ENCODE measurements at regions not wholly inside any gene's neighbourhood (a gene's known extent, or its start where the extent isn't known, plus 50 kb on each side); places are given as distances from the start of the nearest gene placed in this dataset.

DNA sequence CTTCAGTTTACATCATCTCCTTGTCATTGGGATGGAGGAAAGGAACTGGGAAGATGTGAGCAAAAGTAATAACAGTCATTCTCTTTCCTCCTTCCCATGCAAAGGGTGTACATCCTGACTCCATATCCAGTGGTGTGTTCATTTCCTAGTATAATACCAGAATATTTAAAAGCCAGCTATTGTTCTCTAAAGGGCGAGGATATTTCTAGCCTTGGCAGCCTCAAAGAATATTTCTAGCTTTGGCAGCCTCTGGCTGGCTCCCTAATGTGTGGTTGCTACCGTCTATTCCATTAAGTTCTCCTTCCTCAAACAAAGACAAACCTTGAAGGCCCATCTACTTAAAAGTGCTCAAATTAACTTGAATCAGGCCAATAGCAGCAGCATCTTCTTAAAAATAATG, 114.0 kb downstream of the FAM76B start:
- TF ChIP-seq, protein P1, sequence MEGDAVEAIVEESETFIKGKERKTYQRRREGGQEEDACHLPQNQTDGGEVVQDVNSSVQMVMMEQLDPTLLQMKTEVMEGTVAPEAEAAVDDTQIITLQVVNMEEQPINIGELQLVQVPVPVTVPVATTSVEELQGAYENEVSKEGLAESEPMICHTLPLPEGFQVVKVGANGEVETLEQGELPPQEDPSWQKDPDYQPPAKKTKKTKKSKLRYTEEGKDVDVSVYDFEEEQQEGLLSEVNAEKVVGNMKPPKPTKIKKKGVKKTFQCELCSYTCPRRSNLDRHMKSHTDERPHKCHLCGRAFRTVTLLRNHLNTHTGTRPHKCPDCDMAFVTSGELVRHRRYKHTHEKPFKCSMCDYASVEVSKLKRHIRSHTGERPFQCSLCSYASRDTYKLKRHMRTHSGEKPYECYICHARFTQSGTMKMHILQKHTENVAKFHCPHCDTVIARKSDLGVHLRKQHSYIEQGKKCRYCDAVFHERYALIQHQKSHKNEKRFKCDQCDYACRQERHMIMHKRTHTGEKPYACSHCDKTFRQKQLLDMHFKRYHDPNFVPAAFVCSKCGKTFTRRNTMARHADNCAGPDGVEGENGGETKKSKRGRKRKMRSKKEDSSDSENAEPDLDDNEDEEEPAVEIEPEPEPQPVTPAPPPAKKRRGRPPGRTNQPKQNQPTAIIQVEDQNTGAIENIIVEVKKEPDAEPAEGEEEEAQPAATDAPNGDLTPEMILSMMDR (IDR thresholded peaks at IDR 0.05): no peak
- no peak for TF ChIP-seq EZH2 (IDR thresholded peaks at IDR 0.05; ENCODE audit: borderline replicate concordance, insufficient read depth, low read depth, low read length, poor library complexity, severe bottlenecking)
- POLR2A ChIA-PET: no interaction called here
- CTCF ChIA-PET: no interaction called here
- Mint-ChIP-seq H3K4me3 (no peak overlapping the region), H3K9me3 (ENCODE audit: insufficient read depth) (no peaks in the 10 kb centered on the region), H3K27ac (no peak overlapping the region), H3K27me3 (no peaks in the 10 kb centered on the region), H3K4me1 (peaks cover 3% of the 10 kb centered on the region)
- 100% methylated on average over 1 of the region's 2 CpGs for WGBS (ENCODE audit: insufficient coverage)
- intact Hi-C loops (cut with micrococcal nuclease): no loop called here
- Histone ChIP-seq H3K4me1 (ENCODE audit: control insufficient read depth in 2 of 2, insufficient read depth in 2 of 2, low read length in 2 of 2) (no peaks in the 10 kb centered on the region), H3K9ac (ENCODE audit: low read length) (no peak overlapping the region), H3K4me3 (ENCODE audit: control extremely low read depth in 1 of 5, extremely low read depth in 1 of 5, insufficient read depth in 1 of 5, low read depth in 2 of 5, low read length in 4 of 5) (no peak overlapping the region), H2AFZ (ENCODE audit: insufficient read depth, low read depth, low read length, poor library complexity, severe bottlenecking) (no peak overlapping the region), H3K27me3 (replicated peaks in 1 of 4; ENCODE audit: control extremely low read depth in 1 of 4, control insufficient read depth in 3 of 4, insufficient read depth in 4 of 4, low read length in 3 of 4) (no peaks in the 10 kb centered on the region), H3K9me3 (ENCODE audit: control extremely low read depth in 1 of 3, control insufficient read depth in 2 of 3, insufficient read depth in 1 of 3, low read length in 2 of 3) (no peaks in the 10 kb centered on the region), H3K4me2 (replicated peaks; ENCODE audit: low read depth, low read length, poor library complexity, severe bottlenecking) (no peak overlapping the region), H4K20me1 (ENCODE audit: control insufficient read depth, insufficient read depth, low read length, poor library complexity, severe bottlenecking) (no peaks in the 10 kb centered on the region), H3K27ac (ENCODE audit: low read length in 2 of 2) (no peak overlapping the region), H3K36me3 (replicated peaks in 1 of 2; ENCODE audit: control extremely low read depth in 1 of 2, control insufficient read depth in 1 of 2, extremely low read depth in 1 of 2, insufficient read depth in 2 of 2, low read length in 1 of 2) (no peaks in the 10 kb centered on the region), H3K79me2 (ENCODE audit: control insufficient read depth, insufficient read depth, low read length) (no peaks in the 10 kb centered on the region)
- no peak for ATAC-seq (ENCODE audit: low read depth)
- DNase-seq: no peak

DNA sequence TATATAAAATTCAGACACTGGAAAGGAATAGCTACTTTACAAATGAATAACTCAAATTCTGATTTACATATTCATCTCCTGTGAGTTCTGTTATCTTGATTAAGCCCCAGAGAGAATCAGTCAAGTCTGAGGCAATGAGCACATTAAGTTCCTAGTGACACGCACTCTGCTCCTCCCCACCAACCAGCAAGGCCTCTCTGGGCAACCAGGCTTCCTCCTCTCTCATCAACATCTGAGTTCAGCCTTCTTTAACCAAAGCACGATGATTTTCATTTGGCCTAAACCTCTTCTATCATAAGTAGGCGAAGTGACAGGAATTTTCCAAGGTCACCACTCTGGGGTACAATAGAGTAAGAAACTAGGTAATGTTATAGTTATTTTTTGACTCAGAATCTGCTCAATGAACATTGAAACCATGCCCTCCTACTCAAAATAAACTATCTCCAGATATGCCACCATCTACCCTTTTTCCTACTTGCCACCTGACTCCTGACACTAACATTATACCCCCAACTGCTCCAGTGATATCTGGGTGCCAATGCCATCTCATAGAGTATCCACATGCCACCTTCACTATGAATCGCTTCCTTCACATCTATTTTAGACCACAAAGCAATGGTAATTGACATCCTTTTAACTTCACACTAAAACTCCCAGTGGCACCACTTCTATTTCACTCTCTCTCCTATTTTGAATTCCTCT, 114.8 kb downstream of the FAM76B start:
- no peak overlapping the region for H3K4me2 ChIP-seq (replicated peaks; ENCODE audit: low read depth, low read length, poor library complexity, severe bottlenecking)
- no peaks in the 10 kb centered on the region for H3K27me3 Mint-ChIP-seq
- no peak overlapping the region for H2AFZ ChIP-seq (ENCODE audit: insufficient read depth, low read depth, low read length, poor library complexity, severe bottlenecking)
- WGBS (ENCODE audit: insufficient coverage): 89% methylated on average over 2 of the region's 4 CpGs
- no peaks in the 10 kb centered on the region for H3K4me1 ChIP-seq (ENCODE audit: control insufficient read depth in 2 of 2, insufficient read depth in 2 of 2, low read length in 2 of 2)
- CTCF ChIA-PET: no interaction called here
- no peak overlapping the region for H3K9ac ChIP-seq (ENCODE audit: low read length)
- H3K79me2 ChIP-seq (ENCODE audit: control insufficient read depth, insufficient read depth, low read length): no peaks in the 10 kb centered on the region
- H3K4me3 ChIP-seq (ENCODE audit: control extremely low read depth in 1 of 5, extremely low read depth in 1 of 5, insufficient read depth in 1 of 5, low read depth in 2 of 5, low read length in 4 of 5): no peak overlapping the region
- no peaks in the 10 kb centered on the region for H4K20me1 ChIP-seq (ENCODE audit: control insufficient read depth, insufficient read depth, low read length, poor library complexity, severe bottlenecking)
- ATAC-seq (ENCODE audit: low read depth) (no peak), DNase-seq (no peak)
- TF ChIP-seq EZH2 (IDR thresholded peaks at IDR 0.05; ENCODE audit: borderline replicate concordance, insufficient read depth, low read depth, low read length, poor library complexity, severe bottlenecking): no peak
- TF ChIP-seq, protein P1 (IDR thresholded peaks at IDR 0.05): no peak
- H3K4me3 Mint-ChIP-seq: no peak overlapping the region
- intact Hi-C loops (cut with micrococcal nuclease): no loop called here
- no peaks in the 10 kb centered on the region for H3K9me3 ChIP-seq (ENCODE audit: control extremely low read depth in 1 of 3, control insufficient read depth in 2 of 3, insufficient read depth in 1 of 3, low read length in 2 of 3)
- H3K27ac Mint-ChIP-seq: no peak overlapping the region
- no peaks in the 10 kb centered on the region for H3K36me3 ChIP-seq (replicated peaks in 1 of 2; ENCODE audit: control extremely low read depth in 1 of 2, control insufficient read depth in 1 of 2, extremely low read depth in 1 of 2, insufficient read depth in 2 of 2, low read length in 1 of 2)
- POLR2A ChIA-PET: no interaction called here
- H3K27ac ChIP-seq (ENCODE audit: low read length in 2 of 2): no peak overlapping the region
- peaks cover 3% of the 10 kb centered on the region for H3K4me1 Mint-ChIP-seq
- no peaks in the 10 kb centered on the region for H3K9me3 Mint-ChIP-seq (ENCODE audit: insufficient read depth)
- no peaks in the 10 kb centered on the region for H3K27me3 ChIP-seq (replicated peaks in 1 of 4; ENCODE audit: control extremely low read depth in 1 of 4, control insufficient read depth in 3 of 4, insufficient read depth in 4 of 4, low read length in 3 of 4)

All from B cell (primary cell).